ENCODE measurements at regions not wholly inside any gene's neighbourhood (a gene's known extent, or its start where the extent isn't known, plus 50 kb on each side); places are given as distances from the start of the nearest gene placed in this dataset.
A peak's percentile ranks its signal among the peaks of the same experiment; 100 is the strongest.

GRCh38 chr2:21326152-21326551 lies 202.4 kb downstream of the TDRD15 start:
- Mint-ChIP-seq H3K36me3 (no peaks in the 10 kb centered on the region), H3K4me3 (no peak overlapping the region), H3K4me1 (peaks cover 18% of the 10 kb centered on the region), H3K9me3 (peaks cover 2% of the 10 kb centered on the region), H3K27me3 (ENCODE audit: insufficient read depth, low read depth) (peaks cover 2% of the 10 kb centered on the region), H3K27ac (peak overlapping the region; percentile 3)
- Histone ChIP-seq H3K27ac (no peak overlapping the region), H3K4me3 (no peak overlapping the region), H3K4me2 (no peak overlapping the region), H3K4me1 (peaks cover 3% of the 10 kb centered on the region), H3K27me3 (no peaks in the 10 kb centered on the region), H4K20me1 (ENCODE audit: low read depth) (no peaks in the 10 kb centered on the region), H3K36me3 (no peaks in the 10 kb centered on the region), H3K9me3 (ENCODE audit: low read depth) (no peaks in the 10 kb centered on the region), H3K79me2 (ENCODE audit: low read depth) (no peaks in the 10 kb centered on the region), H2AFZ (replicated peaks) (no peak overlapping the region), H3F3A (ENCODE audit: low read depth) (no peaks in the 10 kb centered on the region), H3K9ac (no peak overlapping the region)
- DNase-seq (ENCODE audit: low spot score), result peak; percentile 35
- TF ChIP-seq EZH2 (IDR thresholded peaks at IDR 0.05) (no peak), EZH2phosphoT487 (IDR thresholded peaks at IDR 0.05) (no peak)
- TF ChIP-seq, protein P1, sequence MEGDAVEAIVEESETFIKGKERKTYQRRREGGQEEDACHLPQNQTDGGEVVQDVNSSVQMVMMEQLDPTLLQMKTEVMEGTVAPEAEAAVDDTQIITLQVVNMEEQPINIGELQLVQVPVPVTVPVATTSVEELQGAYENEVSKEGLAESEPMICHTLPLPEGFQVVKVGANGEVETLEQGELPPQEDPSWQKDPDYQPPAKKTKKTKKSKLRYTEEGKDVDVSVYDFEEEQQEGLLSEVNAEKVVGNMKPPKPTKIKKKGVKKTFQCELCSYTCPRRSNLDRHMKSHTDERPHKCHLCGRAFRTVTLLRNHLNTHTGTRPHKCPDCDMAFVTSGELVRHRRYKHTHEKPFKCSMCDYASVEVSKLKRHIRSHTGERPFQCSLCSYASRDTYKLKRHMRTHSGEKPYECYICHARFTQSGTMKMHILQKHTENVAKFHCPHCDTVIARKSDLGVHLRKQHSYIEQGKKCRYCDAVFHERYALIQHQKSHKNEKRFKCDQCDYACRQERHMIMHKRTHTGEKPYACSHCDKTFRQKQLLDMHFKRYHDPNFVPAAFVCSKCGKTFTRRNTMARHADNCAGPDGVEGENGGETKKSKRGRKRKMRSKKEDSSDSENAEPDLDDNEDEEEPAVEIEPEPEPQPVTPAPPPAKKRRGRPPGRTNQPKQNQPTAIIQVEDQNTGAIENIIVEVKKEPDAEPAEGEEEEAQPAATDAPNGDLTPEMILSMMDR (IDR thresholded peaks at IDR 0.05), result peak; percentile 35

DNA sequence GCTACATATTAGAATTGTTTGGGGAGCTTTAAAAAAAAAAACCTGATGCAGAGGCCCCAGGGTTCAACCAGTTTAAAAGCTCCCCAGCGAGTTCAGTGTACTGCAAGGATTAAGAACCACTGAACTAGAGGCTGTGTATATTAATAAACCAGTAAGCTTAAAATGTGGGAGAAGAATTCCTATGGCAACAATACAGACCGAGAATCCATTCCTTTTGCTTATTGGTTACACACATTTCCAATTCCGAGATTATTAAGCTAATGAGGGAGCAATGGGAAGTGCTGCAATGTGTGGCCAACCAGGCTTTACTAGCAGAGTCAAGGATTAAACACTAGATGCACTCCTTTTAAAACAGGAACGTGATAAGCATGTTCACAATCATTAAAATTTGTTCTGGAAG lies 204.4 kb downstream of the TDRD15 start:
- Mint-ChIP-seq H3K9me3 (peaks cover 2% of the 10 kb centered on the region), H3K27me3 (ENCODE audit: insufficient read depth, low read depth) (peaks cover 2% of the 10 kb centered on the region), H3K4me1 (peaks cover 28% of the 10 kb centered on the region), H3K4me3 (no peak overlapping the region), H3K36me3 (no peaks in the 10 kb centered on the region), H3K27ac (no peak overlapping the region)
- H3K4me2 ChIP-seq, result no peak overlapping the region
- no peaks in the 10 kb centered on the region for H4K20me1 ChIP-seq (ENCODE audit: low read depth)
- no peak for TF ChIP-seq EZH2phosphoT487 (IDR thresholded peaks at IDR 0.05)
- no peak for TF ChIP-seq EZH2 (IDR thresholded peaks at IDR 0.05)
- TF ChIP-seq, protein P1 (IDR thresholded peaks at IDR 0.05), result no peak
- no peaks in the 10 kb centered on the region for H3F3A ChIP-seq (ENCODE audit: low read depth)
- no peak overlapping the region for H3K27ac ChIP-seq
- H3K9me3 ChIP-seq (ENCODE audit: low read depth), result no peaks in the 10 kb centered on the region
- peaks cover 3% of the 10 kb centered on the region for H3K4me1 ChIP-seq
- H3K9ac ChIP-seq, result no peak overlapping the region
- no peak for DNase-seq (ENCODE audit: low spot score)
- no peaks in the 10 kb centered on the region for H3K36me3 ChIP-seq
- no peak overlapping the region for H2AFZ ChIP-seq (replicated peaks)
- H3K79me2 ChIP-seq (ENCODE audit: low read depth), result no peaks in the 10 kb centered on the region
- H3K4me3 ChIP-seq, result no peak overlapping the region
- no peaks in the 10 kb centered on the region for H3K27me3 ChIP-seq

DNA sequence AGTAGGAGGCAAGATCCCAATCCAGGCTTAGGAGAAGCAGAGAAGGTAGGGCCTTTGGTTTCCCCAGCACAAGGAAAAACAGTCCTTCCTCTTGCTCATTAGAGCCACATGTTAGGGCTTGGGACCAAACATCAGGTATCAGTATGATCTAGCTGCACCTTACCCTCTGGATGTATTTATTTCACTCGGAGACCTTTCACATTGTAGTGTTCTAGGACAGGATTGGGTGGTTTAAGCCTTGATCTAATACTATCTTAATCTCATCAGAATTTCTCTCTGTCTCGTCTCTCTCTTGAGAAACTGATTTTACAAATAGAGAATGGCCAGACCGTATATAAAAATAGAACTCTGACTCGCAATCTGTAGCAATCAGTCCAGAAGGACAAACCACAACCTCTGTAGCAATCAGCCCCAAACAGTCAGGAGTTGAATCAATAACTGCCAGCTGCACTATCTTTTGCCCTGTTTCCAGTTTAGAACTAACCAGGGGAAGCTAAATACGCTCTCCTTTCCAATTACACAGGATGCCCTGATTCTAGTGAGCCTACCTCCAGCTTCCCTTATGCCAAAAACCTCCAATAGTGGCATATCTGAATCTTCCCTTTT lies 207.1 kb downstream of the TDRD15 start:
- no peak overlapping the region for H2AFZ ChIP-seq (replicated peaks)
- H3K9me3 ChIP-seq (ENCODE audit: low read depth), result peaks cover 6% of the 10 kb centered on the region
- H3K4me1 ChIP-seq, result peaks cover 3% of the 10 kb centered on the region
- H3K27ac ChIP-seq, result no peak overlapping the region
- no peak overlapping the region for H3K4me2 ChIP-seq
- H3K36me3 Mint-ChIP-seq, result no peaks in the 10 kb centered on the region
- no peak overlapping the region for H3K4me3 ChIP-seq
- H3K27me3 ChIP-seq, result no peaks in the 10 kb centered on the region
- no peak overlapping the region for H3K27ac Mint-ChIP-seq
- no peaks in the 10 kb centered on the region for H3K36me3 ChIP-seq
- no peak for DNase-seq (ENCODE audit: low spot score)
- TF ChIP-seq EZH2phosphoT487 (IDR thresholded peaks at IDR 0.05), result no peak
- H3K4me1 Mint-ChIP-seq, result peaks cover 31% of the 10 kb centered on the region
- H4K20me1 ChIP-seq (ENCODE audit: low read depth), result no peaks in the 10 kb centered on the region
- no peaks in the 10 kb centered on the region for H3F3A ChIP-seq (ENCODE audit: low read depth)
- H3K27me3 Mint-ChIP-seq (ENCODE audit: insufficient read depth, low read depth), result no peaks in the 10 kb centered on the region
- no peaks in the 10 kb centered on the region for H3K79me2 ChIP-seq (ENCODE audit: low read depth)
- H3K4me3 Mint-ChIP-seq, result no peak overlapping the region
- H3K9ac ChIP-seq, result no peak overlapping the region
- peaks cover 6% of the 10 kb centered on the region for H3K9me3 Mint-ChIP-seq

- H3K27ac ChIP-seq, result no peak overlapping the region
- peaks cover 3% of the 10 kb centered on the region for H3K4me1 ChIP-seq
- H3K27me3 Mint-ChIP-seq (ENCODE audit: insufficient read depth, low read depth), result no peaks in the 10 kb centered on the region
- no peak overlapping the region for H3K4me2 ChIP-seq
- H3F3A ChIP-seq (ENCODE audit: low read depth), result no peaks in the 10 kb centered on the region
- peaks cover 26% of the 10 kb centered on the region for H3K4me1 Mint-ChIP-seq
- no peaks in the 10 kb centered on the region for H3K27me3 ChIP-seq
- no peak overlapping the region for H2AFZ ChIP-seq (replicated peaks)
- DNase-seq (ENCODE audit: low spot score), result no peak
- H3K4me3 Mint-ChIP-seq, result peak overlapping the region; percentile 3
- peaks cover 6% of the 10 kb centered on the region for H3K9me3 ChIP-seq (ENCODE audit: low read depth)
- no peaks in the 10 kb centered on the region for H3K36me3 Mint-ChIP-seq
- H3K27ac Mint-ChIP-seq, result no peak overlapping the region
- TF ChIP-seq, protein P1 (IDR thresholded peaks at IDR 0.05), result no peak
- TF ChIP-seq EZH2phosphoT487 (IDR thresholded peaks at IDR 0.05), result no peak
- no peak for TF ChIP-seq EZH2 (IDR thresholded peaks at IDR 0.05)
- no peaks in the 10 kb centered on the region for H3K36me3 ChIP-seq
- H3K9me3 Mint-ChIP-seq, result peaks cover 11% of the 10 kb centered on the region
- no peaks in the 10 kb centered on the region for H3K79me2 ChIP-seq (ENCODE audit: low read depth)
- H3K9ac ChIP-seq, result no peak overlapping the region
- H3K4me3 ChIP-seq, result no peak overlapping the region
- no peaks in the 10 kb centered on the region for H4K20me1 ChIP-seq (ENCODE audit: low read depth)
Observed at GRCh38 chr2:21331625-21332370, 208.0 kb downstream of the TDRD15 start.
